Stimulated activated CD4-positive, alpha-beta T cell treated with anti-CD3 and anti-CD28 coated beads, Interleukin-1b, Interleukin-23, amount 100 ng/mL, for 4 hours (primary cell): ENCODE measurements at regions not wholly inside any gene's neighbourhood (a gene's known extent, or its start where the extent isn't known, plus 50 kb on each side); places are given as distances from the start of the nearest gene placed in this dataset.

Experiments used
- DNase-seq, 2 donors: peaks; one replicate each; pipeline ENCODE4 v3.0.0-alpha.2; 2020; ENCODE audit warnings: low read depth in 2 of 2

DNA sequence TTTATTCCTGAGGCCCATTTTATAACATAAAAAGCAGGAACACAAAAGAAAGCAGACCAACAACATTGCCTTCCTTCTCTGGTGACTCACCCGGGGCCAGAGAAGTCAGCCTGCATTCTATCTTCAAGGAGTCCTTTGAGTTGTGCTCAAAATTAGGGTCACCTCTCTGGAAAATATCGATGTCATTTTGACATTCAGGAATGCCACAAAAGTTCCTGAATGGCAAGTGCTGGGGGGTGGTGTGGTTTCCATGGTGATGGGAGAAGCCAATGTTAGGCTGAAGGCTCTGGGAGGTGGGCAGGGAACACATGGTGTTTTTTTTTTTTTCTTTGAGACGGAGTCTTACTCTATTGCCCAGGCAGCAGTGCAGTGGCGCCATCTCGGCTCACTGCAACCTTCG is 159.6 kb downstream of the HAPSTR1 start:
- DNase-seq: no peak

DNA sequence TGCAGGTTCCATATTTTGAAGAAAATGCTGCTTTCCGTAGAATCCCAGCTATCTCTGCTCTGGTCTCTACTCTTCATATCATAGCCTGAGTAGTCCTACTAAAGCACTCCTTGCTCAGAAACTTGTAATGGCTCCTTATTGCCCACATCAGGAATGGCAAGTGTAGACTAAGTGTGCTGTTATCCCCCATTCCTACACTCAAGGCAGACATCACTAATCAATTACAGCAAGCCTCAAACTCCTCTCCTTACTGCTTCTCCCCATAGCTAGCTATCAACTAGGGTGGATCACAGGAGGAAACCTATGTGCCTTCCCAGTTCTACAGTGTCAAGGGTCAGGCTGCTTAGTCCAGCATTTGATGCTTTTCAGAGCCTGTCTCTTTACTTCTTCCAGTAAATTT is 163.4 kb downstream of the HAPSTR1 start:
- no peak for DNase-seq

DNA sequence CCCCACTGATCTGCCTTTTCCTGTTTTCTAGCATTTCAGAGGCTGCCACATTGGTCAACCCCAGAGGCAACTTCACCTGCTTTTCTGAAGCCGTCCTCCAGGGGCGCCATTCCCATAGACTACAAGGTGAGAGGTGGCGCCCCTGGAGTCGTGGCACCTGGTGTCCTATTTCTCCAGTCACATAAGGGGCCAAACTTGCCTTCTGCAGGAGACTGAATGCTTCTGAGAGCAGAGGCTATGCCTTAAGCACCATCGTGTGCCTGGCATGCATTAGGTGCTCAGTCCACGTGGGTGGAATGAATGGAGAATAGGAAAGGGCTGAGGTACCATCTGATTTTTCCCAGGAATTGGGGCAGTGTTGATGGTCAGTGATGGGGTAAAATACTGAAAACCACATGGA is 164.8 kb downstream of the HAPSTR1 start:
- DNase-seq: peak in 1 of 2 donors; percentile 2

DNA sequence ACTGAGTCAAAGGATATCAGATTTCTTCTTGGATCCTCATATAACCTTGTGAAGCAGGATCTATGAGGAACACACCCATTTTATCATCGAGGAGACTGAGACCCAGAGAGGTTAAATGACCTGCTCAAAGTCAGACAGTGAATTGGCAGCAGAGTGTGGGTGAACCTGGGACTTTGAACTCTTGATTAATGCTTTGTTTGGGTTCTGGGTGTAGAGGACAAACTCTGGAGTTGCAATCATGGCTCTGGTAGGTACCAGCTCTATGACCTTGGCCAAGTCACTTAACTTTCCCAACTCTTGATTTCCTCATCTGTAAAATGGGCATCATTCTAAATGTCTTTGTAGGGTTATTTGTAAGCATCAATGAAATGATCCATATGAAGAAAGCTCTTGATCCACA is 166.4 kb downstream of the HAPSTR1 start:
- DNase-seq: no peak

DNA sequence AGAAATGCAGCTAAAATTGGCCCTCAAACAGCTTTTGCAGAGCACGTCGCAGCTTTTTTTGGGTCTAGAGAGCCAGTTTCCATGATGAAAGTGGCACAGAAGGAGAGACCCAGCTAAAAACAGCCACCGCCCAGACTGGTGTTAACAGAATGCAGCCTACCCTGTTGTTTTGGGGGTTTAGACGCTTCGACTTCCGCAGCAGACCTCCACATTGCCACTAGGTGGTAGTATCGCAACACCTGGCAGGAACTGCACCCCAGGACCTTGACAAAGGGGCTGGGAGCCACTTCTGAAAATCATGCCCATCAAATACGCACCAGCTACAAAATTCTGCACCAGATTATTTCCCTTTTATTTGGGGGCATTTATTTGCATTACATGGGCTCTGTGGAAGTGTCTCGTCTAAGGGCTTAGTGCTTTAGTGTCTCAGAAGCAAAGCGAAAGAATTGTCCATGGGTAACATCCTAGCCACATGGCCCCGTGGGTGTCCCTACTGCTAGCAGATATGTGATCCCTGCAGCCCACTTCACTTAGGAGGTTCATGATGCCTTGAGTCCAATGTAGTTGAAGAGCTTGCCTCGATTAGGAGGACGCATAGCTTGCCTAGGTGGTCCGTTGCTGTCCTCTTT is 167.1 kb downstream of the HAPSTR1 start:
- DNase-seq: no peak

DNA sequence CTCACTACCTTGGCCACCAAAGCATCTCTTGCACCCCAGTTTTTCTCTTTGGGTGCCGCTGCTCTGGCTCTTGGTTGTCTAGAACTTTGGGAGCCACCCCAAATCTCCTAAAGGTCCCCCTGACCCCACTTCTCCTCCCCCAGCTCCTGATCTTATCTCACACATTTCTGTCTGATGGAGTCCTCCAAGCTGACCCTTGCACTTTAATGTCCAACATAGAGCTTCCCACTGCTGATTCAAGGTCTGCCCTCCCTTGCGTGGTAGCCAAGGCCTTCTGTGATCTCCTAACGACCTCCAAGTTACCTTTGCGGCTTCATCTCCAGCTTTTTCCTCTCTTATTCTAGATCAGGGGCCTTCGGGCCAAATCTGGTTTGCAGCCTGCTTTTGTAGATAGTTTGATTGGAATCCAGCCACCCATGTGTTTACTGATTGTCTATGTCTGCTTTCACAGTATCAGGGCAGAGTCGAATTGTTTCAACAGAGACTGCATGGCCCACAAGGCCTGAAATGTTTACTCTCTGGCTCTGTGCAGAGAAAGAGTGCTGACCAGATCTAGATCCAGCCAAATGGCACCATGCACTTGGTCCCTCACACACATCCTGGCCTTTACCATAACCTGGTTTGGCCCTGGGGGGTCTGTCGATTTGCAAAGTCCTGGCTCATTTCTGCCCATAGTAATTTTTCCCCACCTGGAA is 168.6 kb downstream of the HAPSTR1 start:
- DNase-seq: no peak

DNA sequence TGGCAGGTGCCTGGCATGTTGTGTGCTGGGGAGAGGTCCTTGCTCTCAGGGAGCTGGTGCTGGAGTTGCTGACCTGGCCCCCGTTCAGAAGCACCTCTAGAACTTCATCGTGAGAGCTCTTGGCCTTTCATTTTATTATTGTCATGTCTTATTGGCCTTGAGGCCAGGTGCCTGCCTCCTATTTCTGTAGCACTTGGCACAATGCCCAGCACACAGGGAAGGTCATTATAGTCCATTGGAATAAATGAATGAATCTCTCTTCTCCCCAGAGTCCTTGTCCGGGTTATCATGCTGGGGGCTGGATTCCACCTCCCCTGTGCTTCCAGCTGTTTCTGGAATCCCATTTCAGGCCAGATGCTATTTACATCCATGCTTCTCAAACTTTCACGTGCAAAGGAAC is 169.2 kb downstream of the HAPSTR1 start:
- no peak for DNase-seq

DNA sequence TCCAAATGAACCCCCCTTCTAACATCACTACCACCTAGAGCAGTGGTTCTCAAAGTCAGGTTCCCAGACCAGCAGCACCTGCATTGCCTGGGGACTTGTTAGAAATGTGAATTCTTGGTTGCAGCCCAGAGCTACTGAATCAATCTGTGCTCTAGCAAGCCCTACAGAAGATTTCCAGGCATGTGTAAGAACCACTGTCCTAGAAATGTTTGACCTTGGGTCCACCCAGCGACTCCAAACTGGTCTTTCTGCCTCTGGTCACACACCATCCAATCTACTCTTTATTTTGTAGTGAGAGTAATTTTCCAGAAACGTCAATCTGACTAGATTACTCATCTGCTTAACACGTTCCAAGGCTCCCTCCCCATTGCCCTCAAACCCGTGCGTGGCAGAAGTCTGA is 169.9 kb downstream of the HAPSTR1 start:
- DNase-seq: no peak

DNA sequence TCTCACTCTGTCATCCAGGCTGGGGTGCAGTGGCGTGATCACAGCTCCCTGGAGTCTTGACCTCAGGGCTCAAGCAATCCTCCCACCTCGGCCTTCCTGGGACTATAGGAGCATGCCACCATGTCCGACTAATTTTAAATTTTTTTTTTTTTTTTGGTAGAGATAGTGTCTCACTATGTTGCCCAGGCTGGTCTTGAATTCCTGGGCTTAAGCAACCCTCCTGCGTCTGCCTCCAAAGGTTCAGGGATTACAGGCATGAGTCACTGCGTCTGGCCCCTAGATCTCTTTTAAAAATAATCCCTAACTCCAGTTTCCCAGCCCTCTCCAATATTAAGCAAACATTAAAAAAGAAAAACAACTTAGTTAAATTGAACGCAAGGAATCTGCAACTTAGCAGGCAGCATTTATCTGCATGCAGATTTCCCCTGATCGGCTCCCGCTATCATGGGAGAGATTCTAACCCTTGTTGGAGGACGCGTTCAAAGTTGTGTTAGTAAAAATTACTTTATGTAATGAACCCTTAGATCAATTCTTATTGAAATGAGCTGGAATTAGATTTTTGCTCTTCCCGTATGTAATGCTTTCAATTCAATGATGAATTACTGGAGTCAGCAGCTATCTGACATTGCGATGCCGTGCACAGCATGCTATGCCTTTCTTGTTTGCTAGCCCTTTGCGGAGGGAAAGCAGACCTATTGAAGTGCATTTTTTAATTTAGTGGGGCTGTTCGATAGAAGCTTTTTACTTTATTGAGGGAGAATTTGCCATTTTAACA is 171.7 kb downstream of the HAPSTR1 start:
- no peak for DNase-seq

DNA sequence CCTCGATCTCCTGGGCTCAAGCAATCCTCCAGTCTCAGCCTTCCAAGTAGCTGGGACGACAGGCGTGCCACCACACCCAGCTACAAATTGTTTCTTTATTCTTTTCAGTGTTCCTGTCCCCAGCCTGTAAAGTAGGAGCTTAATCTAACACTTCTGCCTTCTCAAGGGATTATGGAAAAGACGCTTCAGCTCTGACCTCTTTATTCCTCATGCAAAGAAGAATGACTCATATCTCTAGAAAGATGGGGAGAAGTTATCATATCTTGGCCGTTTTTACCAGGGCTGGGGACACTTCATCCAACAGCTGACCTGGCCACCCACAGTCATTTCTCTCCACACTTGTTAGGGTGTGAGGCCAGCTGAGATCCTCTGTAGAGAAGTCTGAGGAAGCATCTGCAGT is 172.6 kb downstream of the HAPSTR1 start:
- no peak for DNase-seq

DNA sequence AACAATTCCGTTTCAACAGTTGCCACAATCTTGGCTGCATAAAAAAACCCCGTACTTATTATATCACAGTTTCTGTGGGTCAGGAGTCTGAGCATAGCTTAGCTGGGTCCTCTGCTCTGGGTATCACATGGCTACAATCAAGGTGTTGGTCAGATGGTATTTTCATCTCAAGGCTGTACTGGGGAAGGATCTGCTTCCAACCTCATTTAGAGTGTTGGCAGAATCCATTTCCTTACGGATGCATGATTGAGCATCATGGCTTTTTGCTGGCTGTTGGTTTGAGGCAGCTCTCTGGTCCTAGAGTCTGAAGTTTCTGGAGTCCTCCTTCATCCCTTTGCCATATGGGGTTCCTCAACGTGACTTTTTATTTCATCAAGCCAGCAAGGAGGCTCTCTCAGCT is 177.0 kb downstream of the HAPSTR1 start:
- no peak for DNase-seq

DNA sequence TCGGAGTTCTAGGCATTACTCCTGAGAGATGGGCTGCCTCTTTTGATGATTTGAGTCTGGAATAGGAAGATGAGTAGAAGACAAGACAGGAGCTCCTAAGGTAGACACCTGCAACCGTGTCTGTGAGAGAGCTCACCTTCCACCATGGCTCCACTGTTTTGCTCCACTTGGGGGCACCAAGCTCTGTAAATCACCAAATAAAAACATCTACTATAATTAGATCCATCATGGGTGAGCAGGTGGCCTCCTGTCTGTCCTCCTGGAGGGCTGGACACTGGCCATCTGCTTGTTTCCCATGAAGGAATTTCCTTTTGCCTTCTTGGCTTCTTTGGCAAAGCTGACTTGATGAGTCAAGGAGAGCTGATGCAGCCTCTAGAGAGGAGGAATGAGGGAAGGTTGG is 179.0 kb downstream of the HAPSTR1 start:
- DNase-seq: no peak

DNA sequence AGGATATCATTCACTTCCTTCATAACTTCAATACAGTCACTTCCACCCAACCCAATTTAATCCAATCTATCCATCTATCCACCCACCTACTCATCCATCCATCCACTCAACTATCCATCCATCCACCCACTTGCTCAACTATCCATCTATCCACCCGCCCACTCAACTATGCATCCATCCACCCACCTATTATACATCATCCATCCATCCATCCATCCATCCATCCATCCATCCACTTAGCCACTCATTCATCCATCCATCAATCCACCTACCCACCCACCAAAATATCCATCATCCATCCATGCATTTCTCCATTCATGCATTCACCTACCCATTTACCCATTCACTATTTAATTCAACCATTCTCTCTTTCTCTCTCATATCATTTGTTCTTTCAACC is 179.5 kb downstream of the HAPSTR1 start:
- no peak for DNase-seq

DNA sequence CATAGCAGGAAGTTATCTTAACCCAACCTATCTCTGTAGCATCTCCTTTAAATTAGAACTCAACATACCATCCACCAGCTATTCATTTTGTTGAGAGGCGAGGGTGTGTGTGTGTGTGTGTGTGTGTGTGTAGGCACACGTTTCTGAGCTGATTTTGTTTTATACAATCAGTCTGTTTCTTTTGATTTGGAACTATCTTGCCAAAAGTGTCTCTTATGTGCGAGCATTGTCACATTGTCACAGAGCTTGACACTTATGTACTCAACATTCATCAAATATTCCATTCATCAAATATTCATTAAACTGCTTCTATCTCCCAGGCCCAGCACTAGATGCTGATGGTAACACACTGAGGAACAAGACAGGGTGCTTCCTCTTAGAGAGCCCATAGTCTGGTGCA is 180.4 kb downstream of the HAPSTR1 start:
- no peak for DNase-seq

DNA sequence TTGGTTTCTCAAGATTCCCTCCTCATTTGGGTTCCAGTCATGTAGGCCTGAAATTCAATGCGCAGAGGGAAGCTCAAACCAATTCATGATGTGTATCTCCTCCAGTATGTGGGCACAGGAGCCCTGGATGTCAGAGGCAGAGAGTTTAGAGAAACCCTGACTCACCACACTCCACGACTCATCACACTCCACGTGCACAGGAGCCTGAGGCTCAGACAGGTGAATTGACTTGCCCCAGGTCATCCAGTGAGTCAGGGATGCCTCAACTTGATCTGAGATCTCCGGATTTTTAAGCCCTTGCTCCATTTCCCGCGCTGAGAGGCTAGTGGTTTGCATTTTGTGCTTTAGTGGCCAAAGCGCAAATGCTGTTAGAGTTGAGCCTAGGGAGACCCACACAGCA is 183.9 kb downstream of the HAPSTR1 start:
- no peak for DNase-seq

DNA sequence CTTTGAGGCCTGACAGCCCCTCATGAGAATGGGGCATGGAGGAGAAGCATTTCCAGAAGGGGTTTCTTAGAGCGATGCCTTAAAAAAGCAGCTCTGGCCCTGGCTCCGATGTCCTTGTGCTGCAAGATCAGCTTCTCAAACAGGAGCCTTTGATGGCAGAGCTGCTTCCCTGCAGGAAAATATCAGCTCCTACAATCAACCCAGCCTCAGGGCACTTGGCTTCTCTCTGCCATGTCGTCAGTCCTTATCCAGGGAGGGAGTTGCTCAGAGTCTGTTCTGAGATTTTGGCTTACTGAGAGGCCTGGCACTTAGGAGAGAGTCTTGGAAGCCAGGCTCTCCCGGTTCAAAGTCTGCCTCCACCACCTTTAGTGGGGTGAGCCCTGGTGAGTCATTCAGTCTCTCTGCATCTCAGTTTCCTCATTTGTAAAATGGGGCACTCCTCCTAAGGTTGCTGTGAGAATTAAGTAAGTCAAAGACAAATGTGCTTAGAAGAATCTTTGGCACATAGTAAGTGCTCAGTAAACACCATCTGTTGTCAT is 184.4 kb downstream of the HAPSTR1 start:
- no peak for DNase-seq

DNA sequence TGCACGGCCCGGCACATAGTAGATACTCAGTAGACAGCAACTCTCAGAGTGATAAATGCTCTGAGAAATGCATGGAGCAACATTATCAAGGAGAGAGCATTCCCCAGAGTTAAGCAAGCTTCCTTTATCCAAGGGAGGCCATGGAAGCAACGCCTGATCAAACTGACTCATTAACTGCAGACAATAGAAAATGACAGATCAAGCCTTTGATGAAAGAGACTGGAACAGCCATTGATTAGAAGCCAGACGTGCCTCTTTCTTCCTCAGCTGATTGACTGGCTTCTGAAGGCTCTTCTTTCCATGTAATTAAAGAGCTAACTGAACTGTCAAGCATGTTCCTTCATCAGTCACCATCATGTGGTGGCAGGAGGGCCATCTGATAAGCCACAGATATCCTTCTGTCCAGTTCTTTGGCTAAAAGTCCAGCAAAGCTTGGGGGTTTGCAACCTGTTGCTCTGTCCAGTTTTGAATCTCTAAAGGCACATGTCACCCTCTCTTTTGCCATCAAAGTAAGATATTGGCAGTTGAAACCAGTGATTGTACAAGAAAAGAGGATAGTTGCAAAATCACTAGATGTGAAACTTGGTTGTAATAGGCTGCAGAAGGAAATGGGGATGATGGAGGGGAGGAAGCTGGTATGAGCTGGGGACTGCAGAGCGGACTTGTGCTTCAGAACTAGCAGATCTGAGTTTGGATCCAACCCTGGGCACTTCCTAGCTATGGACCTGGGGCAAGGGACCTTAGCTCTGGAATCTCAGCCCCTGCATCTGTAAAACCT is 188.0 kb downstream of the HAPSTR1 start:
- DNase-seq: no peak

DNA sequence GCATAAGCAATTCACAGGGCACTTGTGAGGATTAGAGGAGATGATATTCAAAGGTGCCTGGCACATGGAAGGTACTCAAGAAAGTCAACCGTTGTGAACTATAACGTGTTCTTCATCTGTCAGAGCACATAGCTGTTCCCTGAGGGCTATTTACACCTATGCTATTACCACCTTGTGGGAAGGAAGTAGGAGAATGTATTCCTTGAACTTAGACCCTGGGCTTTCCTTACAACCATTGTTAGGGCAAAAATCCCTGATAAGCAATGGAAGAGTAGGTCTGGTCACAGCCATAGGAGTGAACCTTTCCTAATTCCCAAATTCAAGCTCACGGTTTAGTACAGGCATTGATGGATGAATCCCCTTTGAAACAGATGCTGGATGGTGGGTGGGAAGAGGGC is 188.6 kb downstream of the HAPSTR1 start:
- DNase-seq: no peak

DNA sequence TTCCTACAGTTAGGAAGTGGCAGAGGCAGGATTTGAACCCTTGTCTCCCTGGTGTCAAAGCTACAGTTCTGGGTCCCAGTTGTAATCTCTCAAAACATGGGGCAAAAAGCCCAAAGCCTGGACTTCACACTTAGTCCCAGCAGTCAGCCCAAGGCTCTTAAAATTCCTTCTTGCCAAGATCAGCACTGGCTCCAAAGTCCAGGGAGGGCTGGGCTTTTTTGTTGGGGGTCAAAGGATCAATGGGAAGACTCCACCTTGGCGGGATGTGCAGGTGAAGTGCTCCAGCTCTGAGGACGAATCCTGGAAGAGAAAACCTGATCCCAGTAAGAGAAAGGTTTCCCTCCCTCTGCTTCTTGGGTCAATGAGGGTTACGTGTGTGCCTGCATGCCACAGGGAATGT is 195.5 kb downstream of the HAPSTR1 start:
- no peak for DNase-seq

DNA sequence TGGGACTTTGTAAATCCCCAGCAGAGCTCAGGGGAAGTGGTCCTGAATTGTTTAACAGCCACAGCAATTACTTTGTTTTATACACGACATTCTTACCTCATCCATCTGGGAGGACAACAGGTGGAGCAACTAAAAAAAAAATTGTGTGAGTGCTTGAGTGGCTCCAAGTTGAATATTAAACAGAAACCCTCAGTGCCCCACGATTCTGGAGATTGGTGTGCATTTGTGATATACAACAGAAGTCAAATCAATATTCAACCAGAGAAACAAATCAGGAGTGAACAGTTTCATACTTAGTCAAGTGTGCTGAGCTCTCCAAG is 204.8 kb downstream of the HAPSTR1 start:
- DNase-seq: no peak

DNA sequence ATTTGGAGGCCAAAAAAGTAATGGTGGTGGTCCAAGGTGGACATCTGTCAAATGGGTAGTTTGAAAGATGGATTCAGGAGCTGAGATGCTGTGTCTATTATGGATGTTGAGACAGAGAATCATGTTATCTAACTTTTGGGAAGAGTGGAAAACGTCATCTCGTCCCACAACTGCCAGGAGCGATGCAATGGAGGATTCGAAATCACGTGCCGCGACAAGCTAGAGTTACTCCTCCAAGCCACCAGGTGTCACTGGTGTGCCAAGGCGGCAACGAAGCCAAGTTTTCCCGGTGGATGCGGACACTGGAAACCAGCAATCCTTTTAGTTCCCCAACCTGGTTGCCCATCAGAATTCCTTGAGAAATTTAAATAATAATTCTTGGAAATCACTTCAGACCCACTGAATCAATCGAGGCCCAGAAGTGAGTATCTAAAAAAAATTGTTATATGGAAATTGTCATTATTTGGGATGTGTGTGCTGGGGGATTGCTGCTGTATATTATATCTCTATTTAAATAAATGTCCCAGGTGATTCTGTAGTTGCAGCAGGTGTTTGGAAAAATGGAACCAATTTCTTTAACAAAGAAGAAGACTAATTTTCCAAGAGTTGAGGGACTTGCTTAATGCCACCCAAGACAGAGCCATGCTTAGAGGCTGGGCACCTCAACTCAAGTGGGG is 206.1 kb downstream of the HAPSTR1 start:
- DNase-seq: no peak

DNA sequence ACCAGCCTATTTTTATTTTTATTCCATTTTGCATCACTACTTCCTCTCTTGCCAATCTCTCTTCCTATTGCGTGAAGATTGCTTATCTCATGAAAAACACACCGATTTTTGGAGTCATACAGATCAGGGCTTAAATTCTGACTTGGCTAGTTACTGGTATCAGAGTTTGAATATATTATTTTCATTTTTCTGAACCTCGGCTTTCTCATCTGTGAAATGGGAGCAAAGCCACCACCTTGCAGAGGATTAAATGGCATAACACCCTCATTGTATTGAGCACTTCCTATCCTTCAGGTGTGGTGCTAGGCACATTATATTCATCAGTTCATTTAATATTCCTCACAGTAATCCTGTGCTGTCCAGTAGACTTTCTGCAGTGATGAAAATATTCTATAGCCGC is 208.8 kb downstream of the HAPSTR1 start:
- no peak for DNase-seq
